ENCODE measurements at regions not wholly inside any gene's neighbourhood (a gene's known extent, or its start where the extent isn't known, plus 50 kb on each side); places are given as distances from the start of the nearest gene placed in this dataset.

DNA sequence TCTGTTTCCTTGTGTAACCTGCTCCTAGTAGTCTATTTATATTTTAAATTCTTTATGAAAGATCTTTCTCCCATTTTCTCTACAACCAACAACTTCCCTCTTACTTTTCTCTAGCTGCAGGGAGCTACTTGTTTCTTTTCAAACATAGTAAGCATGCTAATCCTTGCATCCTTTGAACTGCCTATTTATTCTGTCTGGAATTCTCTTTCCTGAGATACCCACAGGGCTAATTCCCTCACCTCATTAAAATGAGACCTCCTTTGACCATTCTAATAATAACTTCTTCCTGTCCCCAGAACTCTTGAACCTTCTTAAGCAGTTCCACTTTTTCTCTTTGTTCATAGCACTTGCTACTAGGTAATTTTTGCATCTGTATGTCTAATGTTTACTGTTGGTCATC, 620.6 kb upstream of the CDH18 start:
- H3K9me3 ChIP-seq (ENCODE audit: control insufficient read depth, insufficient read depth, low read length): peaks cover 8% of the 10 kb centered on the region
- peaks cover 10 to 13% of the 10 kb centered on the region in 2 donors for H3K9me3 Mint-ChIP-seq
- no peaks in the 10 kb centered on the region for H3K36me3 ChIP-seq (ENCODE audit: control insufficient read depth, insufficient read depth, low read length)
- no peak for ATAC-seq
- H3K4me3 ChIP-seq (ENCODE audit: low read length): no peak overlapping the region
- H3K27me3 Mint-ChIP-seq (ENCODE audit: low read depth in 2 of 2): no peaks in the 10 kb centered on the region
- intact Hi-C loops (cut with micrococcal nuclease): no loop called here
- no peak overlapping the region for H3K27ac ChIP-seq (ENCODE audit: low read length)
- H3K4me1 ChIP-seq (ENCODE audit: control insufficient read depth, insufficient read depth, low read length): no peaks in the 10 kb centered on the region
- H3K4me1 Mint-ChIP-seq: no peaks in the 10 kb centered on the region
- no peak overlapping the region for H3K27ac Mint-ChIP-seq
- H3K27me3 ChIP-seq (ENCODE audit: control insufficient read depth, insufficient read depth, low read length): no peaks in the 10 kb centered on the region
- no peak overlapping the region for H3K4me3 Mint-ChIP-seq
- TF ChIP-seq, protein P1, sequence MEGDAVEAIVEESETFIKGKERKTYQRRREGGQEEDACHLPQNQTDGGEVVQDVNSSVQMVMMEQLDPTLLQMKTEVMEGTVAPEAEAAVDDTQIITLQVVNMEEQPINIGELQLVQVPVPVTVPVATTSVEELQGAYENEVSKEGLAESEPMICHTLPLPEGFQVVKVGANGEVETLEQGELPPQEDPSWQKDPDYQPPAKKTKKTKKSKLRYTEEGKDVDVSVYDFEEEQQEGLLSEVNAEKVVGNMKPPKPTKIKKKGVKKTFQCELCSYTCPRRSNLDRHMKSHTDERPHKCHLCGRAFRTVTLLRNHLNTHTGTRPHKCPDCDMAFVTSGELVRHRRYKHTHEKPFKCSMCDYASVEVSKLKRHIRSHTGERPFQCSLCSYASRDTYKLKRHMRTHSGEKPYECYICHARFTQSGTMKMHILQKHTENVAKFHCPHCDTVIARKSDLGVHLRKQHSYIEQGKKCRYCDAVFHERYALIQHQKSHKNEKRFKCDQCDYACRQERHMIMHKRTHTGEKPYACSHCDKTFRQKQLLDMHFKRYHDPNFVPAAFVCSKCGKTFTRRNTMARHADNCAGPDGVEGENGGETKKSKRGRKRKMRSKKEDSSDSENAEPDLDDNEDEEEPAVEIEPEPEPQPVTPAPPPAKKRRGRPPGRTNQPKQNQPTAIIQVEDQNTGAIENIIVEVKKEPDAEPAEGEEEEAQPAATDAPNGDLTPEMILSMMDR (IDR thresholded peaks at IDR 0.05): no peak
- peaks cover 6% of the 10 kb centered on the region for H3K36me3 Mint-ChIP-seq
- DNase-seq: no peak

DNA sequence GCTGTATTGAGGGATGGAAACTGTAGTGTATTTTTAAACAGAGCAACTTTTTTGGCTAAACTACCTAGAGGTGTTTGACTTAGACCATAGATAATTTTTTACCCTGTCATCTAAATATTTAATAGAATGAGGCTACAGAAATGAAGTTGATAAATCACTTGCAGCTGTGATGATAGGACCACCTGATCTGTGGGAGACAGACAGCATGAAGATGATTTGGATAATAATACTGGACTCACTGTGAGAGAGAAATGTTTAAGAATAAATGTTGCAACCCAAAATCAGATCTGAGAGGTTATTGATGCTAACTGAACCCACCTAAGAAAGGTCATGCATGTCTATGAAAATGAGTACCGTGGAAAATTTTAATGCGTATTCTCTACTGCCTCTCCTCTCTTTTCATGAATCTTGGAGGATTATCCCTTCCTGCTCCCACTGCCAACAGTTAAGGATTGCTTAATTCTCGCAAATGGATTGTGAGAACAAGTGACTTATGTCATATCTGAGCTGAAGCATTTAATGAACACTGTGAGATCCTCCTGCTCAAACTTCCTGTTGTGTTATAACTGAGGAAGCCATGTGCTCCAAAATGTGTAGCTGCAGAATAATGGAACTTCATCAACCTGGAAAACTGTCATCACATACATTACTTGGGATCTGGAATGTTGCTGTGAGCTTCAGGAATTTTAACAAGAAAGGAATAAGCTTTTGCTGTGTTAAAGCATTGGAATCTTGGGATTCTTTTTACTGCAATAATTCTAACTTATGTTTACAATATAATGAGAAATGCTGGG, 617.9 kb upstream of the CDH18 start:
- ATAC-seq (no peak), DNase-seq (no peak)
- H3K36me3 ChIP-seq (ENCODE audit: control insufficient read depth, insufficient read depth, low read length): no peaks in the 10 kb centered on the region
- H3K4me1 ChIP-seq (ENCODE audit: control insufficient read depth, insufficient read depth, low read length): no peaks in the 10 kb centered on the region
- peaks cover 11% of the 10 kb centered on the region for H3K9me3 ChIP-seq (ENCODE audit: control insufficient read depth, insufficient read depth, low read length)
- no peaks in the 10 kb centered on the region for H3K27me3 ChIP-seq (ENCODE audit: control insufficient read depth, insufficient read depth, low read length)
- Mint-ChIP-seq H3K27me3 (ENCODE audit: low read depth in 2 of 2) (no peaks in the 10 kb centered on the region), H3K4me3 (no peak overlapping the region), H3K4me1 (no peaks in the 10 kb centered on the region), H3K9me3 (peaks cover 12 to 14% of the 10 kb centered on the region in 2 donors), H3K27ac (no peak overlapping the region), H3K36me3 (peaks cover 6% of the 10 kb centered on the region)
- intact Hi-C loops (cut with micrococcal nuclease): no loop called here
- TF ChIP-seq, protein P1 (IDR thresholded peaks at IDR 0.05): no peak
- WGBS (ENCODE audit: insufficient coverage): 83% methylated on average over 3 of the region's 3 CpGs
- no peak overlapping the region for H3K27ac ChIP-seq (ENCODE audit: low read length)
- no peak overlapping the region for H3K4me3 ChIP-seq (ENCODE audit: low read length)

DNA sequence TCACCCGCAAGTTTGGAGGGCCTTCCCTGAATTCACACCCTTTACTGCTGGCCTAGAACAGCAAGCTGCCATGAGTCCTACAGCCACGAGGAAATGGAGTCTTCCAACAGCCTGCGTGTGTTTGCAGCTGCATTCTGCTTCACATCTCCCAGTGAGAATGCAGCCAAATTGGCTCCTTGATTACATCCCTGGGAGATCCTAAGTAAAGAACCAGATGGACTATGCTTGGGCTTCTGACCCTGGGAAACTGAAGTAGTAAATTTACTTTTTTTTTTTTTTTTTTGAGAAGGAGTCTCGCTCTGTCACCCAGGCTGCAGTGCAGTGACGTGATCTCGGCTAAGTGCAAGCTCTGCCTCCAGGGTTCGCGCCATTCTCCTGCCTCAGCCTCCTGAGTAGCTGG, 617.0 kb upstream of the CDH18 start:
- H3K27ac Mint-ChIP-seq: no peak overlapping the region
- 86% methylated on average over 8 of the region's 8 CpGs for WGBS (ENCODE audit: insufficient coverage)
- peaks cover 6% of the 10 kb centered on the region for H3K36me3 Mint-ChIP-seq
- no peak for DNase-seq
- H3K27ac ChIP-seq (ENCODE audit: low read length): no peak overlapping the region
- peaks cover 11% of the 10 kb centered on the region for H3K9me3 ChIP-seq (ENCODE audit: control insufficient read depth, insufficient read depth, low read length)
- no peaks in the 10 kb centered on the region for H3K4me1 ChIP-seq (ENCODE audit: control insufficient read depth, insufficient read depth, low read length)
- no peaks in the 10 kb centered on the region for H3K27me3 ChIP-seq (ENCODE audit: control insufficient read depth, insufficient read depth, low read length)
- no peak overlapping the region for H3K4me3 Mint-ChIP-seq
- intact Hi-C loops (cut with micrococcal nuclease): no loop called here
- TF ChIP-seq, protein P1 (IDR thresholded peaks at IDR 0.05): no peak
- no peak for ATAC-seq
- H3K9me3 Mint-ChIP-seq: peaks cover 11 to 14% of the 10 kb centered on the region in 2 donors
- H3K4me3 ChIP-seq (ENCODE audit: low read length): no peak overlapping the region
- no peaks in the 10 kb centered on the region for H3K36me3 ChIP-seq (ENCODE audit: control insufficient read depth, insufficient read depth, low read length)
- no peaks in the 10 kb centered on the region for H3K27me3 Mint-ChIP-seq (ENCODE audit: low read depth in 2 of 2)
- H3K4me1 Mint-ChIP-seq: no peaks in the 10 kb centered on the region

DNA sequence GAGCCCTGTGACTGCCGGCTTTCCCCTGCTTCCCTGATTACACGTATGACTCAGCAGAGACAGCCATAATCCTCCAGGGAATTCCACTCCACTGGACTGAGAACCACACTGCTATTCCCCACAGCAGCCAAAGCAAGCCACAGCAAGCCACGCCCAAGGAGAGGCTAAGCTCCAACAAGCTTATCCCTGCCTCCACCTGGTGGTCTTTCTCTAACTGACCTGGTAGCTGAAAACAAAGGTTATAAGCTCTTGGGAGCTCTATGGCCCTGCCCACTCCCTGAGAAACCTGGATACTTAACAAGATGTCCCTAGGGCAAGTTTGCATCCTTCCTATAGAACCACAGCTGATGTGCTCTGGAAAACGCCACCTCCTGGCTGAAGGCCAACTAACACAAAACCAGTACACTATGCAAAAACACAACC, 613.7 kb upstream of the CDH18 start:
- Histone ChIP-seq H3K4me1 (ENCODE audit: control insufficient read depth, insufficient read depth, low read length) (no peaks in the 10 kb centered on the region), H3K27me3 (ENCODE audit: control insufficient read depth, insufficient read depth, low read length) (no peaks in the 10 kb centered on the region), H3K4me3 (ENCODE audit: low read length) (no peak overlapping the region), H3K27ac (ENCODE audit: low read length) (no peak overlapping the region), H3K9me3 (ENCODE audit: control insufficient read depth, insufficient read depth, low read length) (peaks cover 9% of the 10 kb centered on the region), H3K36me3 (ENCODE audit: control insufficient read depth, insufficient read depth, low read length) (no peaks in the 10 kb centered on the region)
- H3K4me1 Mint-ChIP-seq: no peaks in the 10 kb centered on the region
- peaks cover 6% of the 10 kb centered on the region for H3K36me3 Mint-ChIP-seq
- H3K4me3 Mint-ChIP-seq: no peak overlapping the region
- H3K9me3 Mint-ChIP-seq: peaks cover 10% of the 10 kb centered on the region in 2 donors
- intact Hi-C loops (cut with micrococcal nuclease): no loop called here
- DNase-seq (no peak), ATAC-seq (no peak)
- no peaks in the 10 kb centered on the region for H3K27me3 Mint-ChIP-seq (ENCODE audit: low read depth in 2 of 2)
- 84% methylated on average over 4 of the region's 4 CpGs for WGBS (ENCODE audit: insufficient coverage)
- no peak overlapping the region for H3K27ac Mint-ChIP-seq
- TF ChIP-seq, protein P1 (IDR thresholded peaks at IDR 0.05): no peak

All from natural killer cell (primary cell).